ENCODE measurements at regions not wholly inside any gene's neighbourhood (a gene's known extent, or its start where the extent isn't known, plus 50 kb on each side); places are given as distances from the start of the nearest gene placed in this dataset.

GRCh38 chr1:199123615-199124014 lies 484.8 kb downstream of the PTPRC start:
- BruUV-seq (replicated peaks), result no TSS peak
- H3K9me3 Mint-ChIP-seq (ENCODE audit: unreplicated experiment), result no peaks in the 10 kb centered on the region
- no peak overlapping the region for H3K4me3 Mint-ChIP-seq (ENCODE audit: unreplicated experiment)
- ChIA-PET POLR2A (no interaction called here), CTCF (no interaction called here)
- no peak for TF ChIP-seq CTCF (IDR thresholded peaks at IDR 0.05; ENCODE audit: insufficient read depth in 1 of 2, low read depth in 1 of 2, low read length in 1 of 2, severe bottlenecking in 1 of 2, unreplicated experiment in 1 of 2)
- DNase-seq, result no peak
- Histone ChIP-seq H3K4me1 (no peaks in the 10 kb centered on the region), H3K27me3 (replicated peaks; ENCODE audit: control insufficient read depth, insufficient read depth, low read length) (no peaks in the 10 kb centered on the region), H3K4me3 (ENCODE audit: low read depth, low read length) (no peak overlapping the region), H3K36me3 (ENCODE audit: control insufficient read depth, insufficient read depth, low read length) (no peaks in the 10 kb centered on the region), H3K9me3 (no peaks in the 10 kb centered on the region)
- no peaks in the 10 kb centered on the region for H3K27me3 Mint-ChIP-seq (ENCODE audit: insufficient read depth, unreplicated experiment)
- no peak overlapping the region for H3K27ac Mint-ChIP-seq (ENCODE audit: unreplicated experiment)
- no peaks in the 10 kb centered on the region for H3K36me3 Mint-ChIP-seq (ENCODE audit: insufficient read depth, unreplicated experiment)
- intact Hi-C loops (cut with micrococcal nuclease; ENCODE audit: unreplicated experiment), result no loop called here
- no peaks in the 10 kb centered on the region for H3K4me1 Mint-ChIP-seq (ENCODE audit: low read depth, unreplicated experiment)

GRCh38 chr1:199124351-199124750 lies 485.5 kb downstream of the PTPRC start:
- ChIA-PET POLR2A (no interaction called here), CTCF (no interaction called here)

GRCh38 chr1:199129247-199129646 lies 490.4 kb downstream of the PTPRC start:
- H3K27ac Mint-ChIP-seq (ENCODE audit: unreplicated experiment), result no peak overlapping the region

More at GRCh38 chr1:199124351-199124750, 485.5 kb downstream of the PTPRC start:
- H3K36me3 ChIP-seq (ENCODE audit: control insufficient read depth, insufficient read depth, low read length), result no peaks in the 10 kb centered on the region
- Mint-ChIP-seq H3K27me3 (ENCODE audit: insufficient read depth, unreplicated experiment) (no peaks in the 10 kb centered on the region), H3K9me3 (ENCODE audit: unreplicated experiment) (no peaks in the 10 kb centered on the region), H3K4me3 (ENCODE audit: unreplicated experiment) (no peak overlapping the region), H3K27ac (ENCODE audit: unreplicated experiment) (no peak overlapping the region), H3K4me1 (ENCODE audit: low read depth, unreplicated experiment) (no peaks in the 10 kb centered on the region), H3K36me3 (ENCODE audit: insufficient read depth, unreplicated experiment) (no peaks in the 10 kb centered on the region)
- no peak for DNase-seq
- BruUV-seq (replicated peaks), result no TSS peak
- no peak for TF ChIP-seq CTCF (IDR thresholded peaks at IDR 0.05; ENCODE audit: insufficient read depth in 1 of 2, low read depth in 1 of 2, low read length in 1 of 2, severe bottlenecking in 1 of 2, unreplicated experiment in 1 of 2)
- no peaks in the 10 kb centered on the region for H3K9me3 ChIP-seq
- H3K27me3 ChIP-seq (replicated peaks; ENCODE audit: control insufficient read depth, insufficient read depth, low read length), result no peaks in the 10 kb centered on the region
- intact Hi-C loops (cut with micrococcal nuclease; ENCODE audit: unreplicated experiment), result no loop called here
- no peaks in the 10 kb centered on the region for H3K4me1 ChIP-seq
- no peak overlapping the region for H3K4me3 ChIP-seq (ENCODE audit: low read depth, low read length)

More at GRCh38 chr1:199129247-199129646, 490.4 kb downstream of the PTPRC start:
- H3K36me3 ChIP-seq (ENCODE audit: control insufficient read depth, insufficient read depth, low read length), result no peaks in the 10 kb centered on the region
- H3K36me3 Mint-ChIP-seq (ENCODE audit: insufficient read depth, unreplicated experiment), result no peaks in the 10 kb centered on the region
- intact Hi-C loops (cut with micrococcal nuclease; ENCODE audit: unreplicated experiment), result no loop called here
- no peaks in the 10 kb centered on the region for H3K9me3 Mint-ChIP-seq (ENCODE audit: unreplicated experiment)
- no peak for DNase-seq
- CTCF ChIA-PET, result no interaction called here
- TF ChIP-seq CTCF (IDR thresholded peaks at IDR 0.05; ENCODE audit: insufficient read depth in 1 of 2, low read depth in 1 of 2, low read length in 1 of 2, severe bottlenecking in 1 of 2, unreplicated experiment in 1 of 2), result no peak
- H3K27me3 Mint-ChIP-seq (ENCODE audit: insufficient read depth, unreplicated experiment), result no peaks in the 10 kb centered on the region
- POLR2A ChIA-PET, result no interaction called here
- no TSS peak for BruUV-seq (replicated peaks)
- H3K4me3 Mint-ChIP-seq (ENCODE audit: unreplicated experiment), result no peak overlapping the region
- no peaks in the 10 kb centered on the region for H3K27me3 ChIP-seq (replicated peaks; ENCODE audit: control insufficient read depth, insufficient read depth, low read length)
- H3K9me3 ChIP-seq, result no peaks in the 10 kb centered on the region
- H3K4me3 ChIP-seq (ENCODE audit: low read depth, low read length), result no peak overlapping the region
- H3K4me1 Mint-ChIP-seq (ENCODE audit: low read depth, unreplicated experiment), result no peaks in the 10 kb centered on the region
- no peaks in the 10 kb centered on the region for H3K4me1 ChIP-seq

All from Caco-2 (cell line).